PC-3 (cell line): ENCODE measurements at regions not wholly inside any gene's neighbourhood (a gene's known extent, or its start where the extent isn't known, plus 50 kb on each side); places are given as distances from the start of the nearest gene placed in this dataset.

Experiments used
- ATAC-seq: fragments of 200-7000 bp; cut with Tn5 transposase; 2 replicates; pipeline ENCODE4 v1.9.1; 2020; ENCODE audit warnings: mild to moderate bottlenecking, moderate library complexity
- BruUV-seq: library from RNA; stranded (reverse); fragments of 400-500 nt; replicated peaks from 2 replicates; lab custom pipeline; 2021; lab: Mats Ljungman, UMichigan
- CTCF ChIA-PET: fragments of 300-600 bp; sonication (Branson Sonifier 250); formaldehyde crosslinking; loops from one replicate; lab custom pipeline; 2022; ENCODE audit warnings: antibody characterized with exemption; lab: Charles Lee
- POLR2A ChIA-PET: fragments of 300-600 bp; sonication (Branson Sonifier 250); formaldehyde crosslinking; loops from one replicate; lab custom pipeline; 2022; ENCODE audit warnings: antibody characterized with exemption; ENCODE audit not compliant: unreplicated experiment; lab: Charles Lee
- DNase-seq: peaks from one replicate; pipeline ENCODE4 v3.0.0-alpha.2; 2015
- H2AFZ ChIP-seq: fragments of 300-600 bp; sonication (generic); 2 replicates; pipeline ENCODE4 v1.6.0; 2016; ENCODE audit warnings: antibody characterized with exemption, low read length
- H3F3A ChIP-seq: fragments of 300-600 bp; sonication (generic); one replicate; pipeline ENCODE4 v1.6.0; 2017; ENCODE audit warnings: antibody characterized with exemption, low read length, control low read depth, mild to moderate bottlenecking; ENCODE audit not compliant: unreplicated experiment
- H3K27ac ChIP-seq: fragments of 300-600 bp; sonication (generic); 2 replicates; pipeline ENCODE4 v1.5.1; 2016; ENCODE audit warnings: mild to moderate bottlenecking, low read length
- H3K27me3 ChIP-seq: fragments of 300-600 bp; sonication (generic); 2 replicates; pipeline ENCODE4 v1.6.1; 2016; ENCODE audit warnings: low read length, mixed read lengths
- H3K36me3 ChIP-seq: fragments of 300-600 bp; sonication (generic); 2 replicates; pipeline ENCODE4 v1.6.1; 2016; ENCODE audit warnings: low read depth, mixed run types, low read length, mixed read lengths
- H3K4me1 ChIP-seq: fragments of 300-600 bp; sonication (generic); 2 replicates; pipeline ENCODE4 v1.5.1; 2016; ENCODE audit warnings: low read length; ENCODE audit not compliant: insufficient read depth
- H3K4me2 ChIP-seq: fragments of 300-600 bp; sonication (generic); 2 replicates; pipeline ENCODE4 v1.6.0; 2016; ENCODE audit warnings: low read length
- H3K4me3 ChIP-seq: fragments of 300-600 bp; sonication (generic); 2 replicates; pipeline ENCODE4 v1.5.1; 2016; ENCODE audit warnings: mild to moderate bottlenecking, low read length, mixed read lengths
- H3K79me2 ChIP-seq: fragments of 300-600 bp; sonication (generic); 2 replicates; pipeline ENCODE4 v1.6.1; 2017; ENCODE audit warnings: low read length, mixed read lengths
- H3K9ac ChIP-seq: fragments of 300-600 bp; sonication (generic); 2 replicates; pipeline ENCODE4 v1.6.0; 2016; ENCODE audit warnings: mild to moderate bottlenecking, low read length
- H3K9me2 ChIP-seq: fragments of 300-600 bp; sonication (generic); replicated peaks from 2 replicates; pipeline ENCODE4 v1.6.1; 2016; ENCODE audit warnings: mixed run types, low read length, mixed read lengths
- H3K9me3 ChIP-seq: fragments of 300-600 bp; sonication (generic); 2 replicates; pipeline ENCODE4 v1.6.1; 2016; ENCODE audit warnings: low read length, mixed read lengths
- H4K20me1 ChIP-seq: fragments of 300-600 bp; sonication (generic); 2 replicates; pipeline ENCODE4 v1.6.1; 2016; ENCODE audit warnings: low read length, mixed read lengths
- EZH2 ChIP-seq: fragments of 300-600 bp; sonication (generic); IDR thresholded peaks from one replicate; pipeline ENCODE4 v1.6.1; 2017; ENCODE audit warnings: antibody characterized with exemption, mild to moderate bottlenecking, low read length; ENCODE audit not compliant: unreplicated experiment
- EZH2phosphoT487 ChIP-seq: fragments of 300-600 bp; sonication (generic); IDR thresholded peaks from 2 replicates; pipeline ENCODE4 v1.6.1; 2018; ENCODE audit warnings: mild to moderate bottlenecking, antibody characterized with exemption, low read length, borderline replicate concordance
- intact Hi-C: fragments of 100-400 bp; cut with micrococcal nuclease; formaldehyde crosslinking; loops from 2 replicates; pipeline ENCODE4 v1.9.0; 2023
- TF ChIP-seq, protein P1 (sequence below): fragments of 300-600 bp; sonication (generic); conservative IDR thresholded peaks from 2 replicates; pipeline ENCODE4 v1.5.1; 2017; ENCODE audit warnings: antibody characterized with exemption, low read depth, mild to moderate bottlenecking, low read length

DNA sequence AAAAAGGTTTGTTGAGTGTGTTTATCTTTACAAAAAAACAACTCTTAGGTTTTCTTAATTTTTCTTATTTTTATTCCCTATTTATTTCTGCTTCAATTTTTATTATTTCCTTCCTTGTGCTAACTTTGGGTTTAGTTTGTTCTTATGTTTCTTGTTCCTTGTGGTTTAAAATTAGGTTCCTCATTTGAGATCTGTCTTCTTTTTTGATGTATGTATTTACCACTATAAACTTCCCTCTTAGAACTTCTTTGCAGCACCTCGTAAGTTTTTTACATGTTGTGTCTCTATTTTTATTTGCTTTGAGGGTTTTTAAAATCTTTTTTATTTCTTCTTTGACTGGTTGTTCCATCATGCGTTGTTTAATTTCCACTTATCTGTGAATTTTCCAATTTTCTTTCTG is 1217.1 kb upstream of the CELF2 start:
- Histone ChIP-seq H3K27me3 (no peaks in the 10 kb centered on the region), H2AFZ (no peak overlapping the region), H3K9ac (no peak overlapping the region), H3K4me1 (no peaks in the 10 kb centered on the region), H3K9me3 (no peaks in the 10 kb centered on the region), H4K20me1 (no peaks in the 10 kb centered on the region), H3K4me2 (no peak overlapping the region), H3K4me3 (no peak overlapping the region), H3F3A (no peaks in the 10 kb centered on the region), H3K9me2 (no peaks in the 10 kb centered on the region), H3K79me2 (no peaks in the 10 kb centered on the region), H3K36me3 (no peaks in the 10 kb centered on the region), H3K27ac (no peak overlapping the region)
- DNase-seq (no peak), ATAC-seq (no peak)
- POLR2A ChIA-PET, result no interaction called here
- no TSS peak for BruUV-seq
- intact Hi-C loops, result no loop called here
- TF ChIP-seq EZH2phosphoT487, result no peak
- TF ChIP-seq, protein P1, sequence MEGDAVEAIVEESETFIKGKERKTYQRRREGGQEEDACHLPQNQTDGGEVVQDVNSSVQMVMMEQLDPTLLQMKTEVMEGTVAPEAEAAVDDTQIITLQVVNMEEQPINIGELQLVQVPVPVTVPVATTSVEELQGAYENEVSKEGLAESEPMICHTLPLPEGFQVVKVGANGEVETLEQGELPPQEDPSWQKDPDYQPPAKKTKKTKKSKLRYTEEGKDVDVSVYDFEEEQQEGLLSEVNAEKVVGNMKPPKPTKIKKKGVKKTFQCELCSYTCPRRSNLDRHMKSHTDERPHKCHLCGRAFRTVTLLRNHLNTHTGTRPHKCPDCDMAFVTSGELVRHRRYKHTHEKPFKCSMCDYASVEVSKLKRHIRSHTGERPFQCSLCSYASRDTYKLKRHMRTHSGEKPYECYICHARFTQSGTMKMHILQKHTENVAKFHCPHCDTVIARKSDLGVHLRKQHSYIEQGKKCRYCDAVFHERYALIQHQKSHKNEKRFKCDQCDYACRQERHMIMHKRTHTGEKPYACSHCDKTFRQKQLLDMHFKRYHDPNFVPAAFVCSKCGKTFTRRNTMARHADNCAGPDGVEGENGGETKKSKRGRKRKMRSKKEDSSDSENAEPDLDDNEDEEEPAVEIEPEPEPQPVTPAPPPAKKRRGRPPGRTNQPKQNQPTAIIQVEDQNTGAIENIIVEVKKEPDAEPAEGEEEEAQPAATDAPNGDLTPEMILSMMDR, result no peak
- no peak for TF ChIP-seq EZH2
- CTCF ChIA-PET, result no interaction called here

DNA sequence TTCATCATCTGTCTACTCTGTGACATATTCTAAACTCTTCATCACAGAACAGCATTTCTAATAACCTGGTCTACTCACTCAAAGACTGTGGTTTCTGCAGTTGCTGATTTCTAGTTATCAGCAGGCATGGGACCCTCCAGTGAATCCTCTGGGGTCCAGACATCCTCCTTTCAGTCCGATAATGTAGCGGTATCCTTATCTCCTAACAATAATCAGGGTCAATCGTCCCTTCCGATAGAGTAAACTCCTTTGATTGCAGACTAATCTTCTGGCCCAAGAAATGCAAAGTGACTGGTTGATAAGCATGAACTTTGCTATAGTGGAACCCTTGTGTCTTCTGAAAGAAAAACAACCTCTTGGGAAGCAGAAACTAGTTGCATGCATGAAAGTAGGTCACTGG is 1209.8 kb upstream of the CELF2 start:
- Histone ChIP-seq H3K27me3 (no peaks in the 10 kb centered on the region), H3K4me3 (no peak overlapping the region), H3K9ac (no peak overlapping the region), H3F3A (no peaks in the 10 kb centered on the region), H3K4me1 (no peaks in the 10 kb centered on the region), H3K9me2 (no peaks in the 10 kb centered on the region), H3K36me3 (no peaks in the 10 kb centered on the region), H3K27ac (no peak overlapping the region), H2AFZ (no peak overlapping the region), H3K9me3 (no peaks in the 10 kb centered on the region), H3K79me2 (no peaks in the 10 kb centered on the region), H3K4me2 (no peak overlapping the region), H4K20me1 (no peaks in the 10 kb centered on the region)
- BruUV-seq, result no TSS peak
- DNase-seq (no peak), ATAC-seq (no peak)
- CTCF ChIA-PET, result no interaction called here
- no peak for TF ChIP-seq EZH2phosphoT487
- TF ChIP-seq, protein P1, result no peak
- TF ChIP-seq EZH2, result no peak
- intact Hi-C loops, result no loop called here
- POLR2A ChIA-PET, result no interaction called here

DNA sequence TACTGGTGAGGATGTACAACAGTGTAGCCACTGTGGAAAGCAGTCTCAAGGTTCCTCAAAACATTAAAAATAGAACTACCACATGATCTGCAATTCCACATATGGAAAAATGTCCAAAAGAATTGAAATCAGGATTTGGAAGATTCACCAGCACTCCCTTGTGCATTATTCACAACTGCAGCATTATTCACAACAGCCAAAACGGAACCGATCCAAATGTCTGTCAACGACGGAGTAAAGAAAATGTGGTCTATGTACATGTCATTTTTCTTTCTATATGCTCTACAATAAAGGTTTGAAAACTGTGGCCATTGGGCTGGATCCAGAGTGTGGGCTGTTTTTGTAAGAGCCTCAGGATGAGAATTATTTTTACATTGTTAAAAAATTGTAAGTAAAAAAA is 1206.1 kb upstream of the CELF2 start:
- Histone ChIP-seq H3K27ac (no peak overlapping the region), H3K4me1 (no peaks in the 10 kb centered on the region), H2AFZ (no peak overlapping the region), H3K36me3 (no peaks in the 10 kb centered on the region), H3K4me2 (no peak overlapping the region), H3F3A (no peaks in the 10 kb centered on the region), H3K9ac (no peak overlapping the region), H3K79me2 (no peaks in the 10 kb centered on the region), H3K9me3 (no peaks in the 10 kb centered on the region), H3K27me3 (no peaks in the 10 kb centered on the region), H3K4me3 (no peak overlapping the region), H4K20me1 (no peaks in the 10 kb centered on the region), H3K9me2 (no peaks in the 10 kb centered on the region)
- BruUV-seq, result no TSS peak
- ChIA-PET POLR2A (no interaction called here), CTCF (no interaction called here)
- DNase-seq, result no peak
- no peak for ATAC-seq
- TF ChIP-seq EZH2phosphoT487 (no peak), EZH2 (no peak)
- TF ChIP-seq, protein P1, result no peak
- intact Hi-C loops, result no loop called here
